GM21526 (cell line): ENCODE measurements at regions not wholly inside any gene's neighbourhood (a gene's known extent, or its start where the extent isn't known, plus 50 kb on each side); places are given as distances from the start of the nearest gene placed in this dataset.
"Not testable (repeated sequence)": the region's sequence is repeated elsewhere in the genome, so short reads cannot be mapped to it uniquely, and the experiment has no call there.

Experiments used
- ATAC-seq: cut with Tn5 transposase; IDR thresholded peaks from one replicate; pipeline ENCODE4 v1.9.1; 2021; ENCODE audit warnings: moderate library complexity; ENCODE audit not compliant: unreplicated experiment, low FRiP score

GRCh38 chr6:112502351-112503090 is 155.4 kb downstream of the RFPL4B start:
- ATAC-seq, result no peak

- ATAC-seq, result no peak
Measured at GRCh38 chr6:112503091-112503596, 156.0 kb downstream of the RFPL4B start.

GRCh38 chr6:112504621-112505020 is 157.5 kb downstream of the RFPL4B start:
- no peak for ATAC-seq

GRCh38 chr6:112511441-112511840 is 164.3 kb downstream of the RFPL4B start:
- ATAC-seq, result no peak

- no peak for ATAC-seq
Measured at GRCh38 chr6:112513175-112513574, 166.0 kb downstream of the RFPL4B start.

- no peak for ATAC-seq
Measured at GRCh38 chr6:112522587-112522986, 175.5 kb downstream of the RFPL4B start.

- no peak for ATAC-seq
Measured at GRCh38 chr6:112524071-112524470, 176.9 kb downstream of the RFPL4B start.

GRCh38 chr6:112525749-112526148 is 178.6 kb downstream of the RFPL4B start:
- ATAC-seq, result no peak

GRCh38 chr6:112526594-112526993 is 179.5 kb downstream of the RFPL4B start:
- no peak for ATAC-seq

- ATAC-seq, result not testable (repeated sequence)
Measured at GRCh38 chr6:112528306-112528705, 181.2 kb downstream of the RFPL4B start.

- no peak for ATAC-seq
Measured at GRCh38 chr6:112535816-112536215, 188.7 kb downstream of the RFPL4B start.

GRCh38 chr6:112539355-112539754 is 192.2 kb downstream of the RFPL4B start:
- no peak for ATAC-seq

- ATAC-seq, result not testable (repeated sequence)
Measured at GRCh38 chr6:112541847-112542246, 194.7 kb downstream of the RFPL4B start.

GRCh38 chr6:112547321-112548085 is 200.4 kb downstream of the RFPL4B start:
- ATAC-seq, result not testable (repeated sequence)

GRCh38 chr6:112549749-112550148 is 202.6 kb downstream of the RFPL4B start:
- no peak for ATAC-seq

GRCh38 chr6:112557435-112557834 is 210.3 kb downstream of the RFPL4B start:
- ATAC-seq, result no peak

- no peak for ATAC-seq
Measured at GRCh38 chr6:112557961-112558360, 210.8 kb downstream of the RFPL4B start.

- no peak for ATAC-seq
Measured at GRCh38 chr6:112560651-112561050, 213.5 kb downstream of the RFPL4B start.

GRCh38 chr6:112562301-112563231 is 215.4 kb downstream of the RFPL4B start:
- no peak for ATAC-seq

GRCh38 chr6:112563368-112563767 is 216.2 kb downstream of the RFPL4B start:
- no peak for ATAC-seq

- ATAC-seq, result no peak
Measured at GRCh38 chr6:112568066-112568465, 220.9 kb downstream of the RFPL4B start.
